K562 (cell line): ENCODE measurements at regions not wholly inside any gene's neighbourhood (a gene's known extent, or its start where the extent isn't known, plus 50 kb on each side); places are given as distances from the start of the nearest gene placed in this dataset.

Source experiments
- ATAC-seq: fragments of 200-7000 bp; cut with Tn5 transposase; 3 replicates; pipeline ENCODE4 v1.9.1; 2020; ENCODE audit warnings: moderate library complexity
- BruUV-seq: library from RNA; stranded (reverse); fragments of 400-500 nt; replicated peaks from 2 replicates; lab custom pipeline; 2021; lab: Mats Ljungman, UMichigan
- CTCF ChIA-PET: fragments of 300-600 bp; formaldehyde crosslinking; extraction: SDS; loops from one replicate; lab custom pipeline; 2021; ENCODE audit warnings: low intra/inter-chr PET ratio; lab: Yijun Ruan, JAX
- POLR2A ChIA-PET: fragments of 300-600, 350-650 bp; sonication (Branson Sonifier 250); formaldehyde crosslinking; extraction: SDS; loops from one replicate; lab custom pipeline; 2021; ENCODE audit warnings: antibody characterized with exemption, inconsistent platforms; lab: Yijun Ruan, JAX
- DNase-seq, 4 experiments: peaks; one replicate each; pipeline versions ENCODE4 v3.0.0 to v3.0.0-alpha.2; 2011 to 2018; ENCODE audit warnings: low spot score in 3 of 4, mixed read lengths in 3 of 4; ENCODE audit errors: extremely low read depth in 1 of 4
- FAIRE-seq: peaks from 2 replicates; lab custom pipeline; 2011; peaks lifted over from hg19 to GRCh38; lab: Jason Lieb, UNC
- H2AFZ ChIP-seq: 2 replicates; pipeline ENCODE4 v1.6.0; 2011; ENCODE audit warnings: low read depth, low read length, control low read depth, inconsistent platforms
- H3K27ac ChIP-seq: fragments of 200-600 bp; 3 replicates; pipeline ENCODE4 v1.8.0; 2011; ENCODE audit warnings: low read depth, mild to moderate bottlenecking, control low read depth, inconsistent platforms, low read length, moderate library complexity, mixed read lengths; ENCODE audit errors: extremely low read depth
- H3K27me3 ChIP-seq, 2 experiments: fragments of 300-600 bp in 1 of 2; 2 replicates in 1 of 2; 3 replicates in 1 of 2; pipeline versions ENCODE4 v1.6.0 to v1.8.0; 2011; ENCODE audit warnings: inconsistent platforms in 2 of 2, low read length in 2 of 2, mild to moderate bottlenecking in 1 of 2, mixed read lengths in 1 of 2, moderate library complexity in 1 of 2; ENCODE audit not compliant: control insufficient read depth in 2 of 2, insufficient read depth in 2 of 2
- H3K36me3 ChIP-seq: fragments of 300-600 bp; 3 replicates; pipeline ENCODE4 v1.8.0; 2011; ENCODE audit warnings: mild to moderate bottlenecking, low read length, inconsistent platforms; ENCODE audit not compliant: control insufficient read depth, insufficient read depth
- H3K4me1 ChIP-seq, 2 experiments: fragments of 200-600 bp in 1 of 2; replicated peaks in 1 of 2; 2 replicates in 1 of 2; 3 replicates in 1 of 2; pipeline versions ENCODE4 v1.5.1 to v1.8.0; 2011; ENCODE audit warnings: inconsistent platforms in 2 of 2, low read length in 2 of 2, mild to moderate bottlenecking in 1 of 2, mixed read lengths in 1 of 2, moderate library complexity in 1 of 2; ENCODE audit not compliant: control insufficient read depth in 2 of 2, insufficient read depth in 2 of 2
- H3K4me2 ChIP-seq: 2 replicates; pipeline ENCODE4 v1.6.1; 2011; ENCODE audit warnings: low read length, control low read depth, inconsistent platforms, mixed read lengths; ENCODE audit not compliant: insufficient read depth
- H3K4me3 ChIP-seq: fragments of 200-600 bp; sonication (generic), shearing (Covaris generic); 2 replicates; pipeline ENCODE4 v1.5.1; 2016; ENCODE audit warnings: control low read depth, inconsistent platforms
- H3K79me2 ChIP-seq: fragments of 200-600 bp; 3 replicates; pipeline ENCODE4 v1.8.0; 2011; ENCODE audit warnings: low read length, inconsistent platforms; ENCODE audit not compliant: control insufficient read depth, insufficient read depth
- H3K9ac ChIP-seq, 2 experiments: 2 replicates each; pipeline versions ENCODE4 v1.6.0 to v1.6.1; 2011; ENCODE audit warnings: low read depth in 2 of 2, low read length in 2 of 2, control low read depth in 1 of 2, inconsistent platforms in 1 of 2, mild to moderate bottlenecking in 1 of 2, mixed read lengths in 1 of 2; ENCODE audit not compliant: insufficient read depth in 1 of 2
- H3K9me1 ChIP-seq: one replicate; pipeline ENCODE4 v1.6.0; 2011; ENCODE audit warnings: inconsistent platforms, mild to moderate bottlenecking, low read length, moderate library complexity; ENCODE audit not compliant: control insufficient read depth, insufficient read depth
- H3K9me3 ChIP-seq: replicated peaks from 2 replicates; pipeline ENCODE4 v1.5.1; 2011; ENCODE audit warnings: low read depth, low read length, inconsistent platforms; ENCODE audit not compliant: control insufficient read depth, insufficient read depth
- H4K20me1 ChIP-seq: replicated peaks from 2 replicates; pipeline ENCODE4 v1.6.1; 2011; ENCODE audit warnings: low read length, inconsistent platforms, mixed read lengths; ENCODE audit not compliant: control insufficient read depth, insufficient read depth
- FOXJ2 ChIP-seq: fragments of 200-800 bp; sonication (Bioruptor generic); IDR thresholded peaks from 2 replicates; pipeline ENCODE4 v1.6.1; 2016; ENCODE audit warnings: missing genetic modification characterization, missing compliant biosample characterization
- SFPQ ChIP-seq: fragments of 200-400 bp; formaldehyde crosslinking; IDR thresholded peaks from 2 replicates; pipeline ENCODE4 v1.6.1; 2017; ENCODE audit warnings: mild to moderate bottlenecking, low read depth, low read length, moderate library complexity
- TFE3 ChIP-seq: fragments of 450-650 bp; formaldehyde crosslinking; IDR thresholded peaks from 2 replicates; pipeline ENCODE4 v1.4.0; 2020; ENCODE audit warnings: mild to moderate bottlenecking, mixed read lengths
- ZBTB5 ChIP-seq: fragments of 450-650 bp; IDR thresholded peaks from 2 replicates; pipeline ENCODE4 v1.6.1; 2017; ENCODE audit warnings: antibody characterized with exemption
- ZFP30 ChIP-seq: fragments of 250-450 bp; sonication (Bioruptor Pico); IDR thresholded peaks from 2 replicates; pipeline ENCODE4 v1.8.0; 2022; ENCODE audit warnings: moderate library complexity, mild to moderate bottlenecking, inconsistent platforms, borderline replicate concordance
- ZNF717 ChIP-seq: fragments of 250-450 bp; sonication (Bioruptor Pico); IDR thresholded peaks from 2 replicates; pipeline ENCODE4 v1.5.0; 2021
- WGBS: fragments of 100-300 bp; shearing (Covaris generic); methylation state at CpG from one replicate; pipeline ENCODE4 v1.1.6; 2016; ENCODE audit warnings: low coverage, mixed read lengths; ENCODE audit not compliant: insufficient coverage; ENCODE audit errors: missing lambda C conversion rate; 5-methylcytosine and 5-hydroxymethylcytosine counted together
- in situ Hi-C: fragments of 300-500 bp; cut with MboI; formaldehyde crosslinking; loops from 4 replicates; pipeline ENCODE4 v1.15.0; 2018; ENCODE audit warnings: inconsistent platforms, mixed read lengths
- intact Hi-C: fragments of 100-400 bp; cut with micrococcal nuclease; formaldehyde crosslinking; loops from 2 replicates; pipeline ENCODE4 v1.14.2; 2022

- BruUV-seq = no TSS peak
- Histone ChIP-seq H3K79me2 (no peaks in the 10 kb centered on the region), H2AFZ (no peak overlapping the region), H4K20me1 (no peaks in the 10 kb centered on the region), H3K9me3 (no peaks in the 10 kb centered on the region), H3K27ac (no peak overlapping the region), H3K4me3 (no peak overlapping the region), H3K36me3 (no peaks in the 10 kb centered on the region), H3K4me2 (no peak overlapping the region), H3K27me3 (no peaks in the 10 kb centered on the region), H3K9me1 (no peaks in the 10 kb centered on the region), H3K4me1 (no peaks in the 10 kb centered on the region), H3K9ac (no peak overlapping the region)
- ATAC-seq = no peak
- in situ Hi-C loops = no loop called here
- intact Hi-C loops = no loop called here
- FAIRE-seq = no peak
- DNase-seq = no peak
- no peak for TF ChIP-seq ZBTB5
- TF ChIP-seq TFE3 = no peak
- no peak for TF ChIP-seq ZNF717 (CRISPR knock-in tag)
- TF ChIP-seq FOXJ2 (tag) = no peak
- no peak for TF ChIP-seq ZFP30 (CRISPR knock-in tag)
- TF ChIP-seq SFPQ = no peak
- POLR2A ChIA-PET = no interaction called here
- CTCF ChIA-PET = no interaction called here
- 4% methylated on average over 3 of the region's 3 CpGs for WGBS
Observed at GRCh38 chr4:133910165-133910564, 291.4 kb downstream of the PABPC4L start.
